Pancreas (tissue), 10 donors: ENCODE measurements at regions not wholly inside any gene's neighbourhood (a gene's known extent, or its start where the extent isn't known, plus 50 kb on each side); places are given as distances from the start of the nearest gene placed in this dataset.

Experiments
- ATAC-seq, 4 donors: fragments of 200-7000 bp; cut with Tn5 transposase; one replicate each; pipeline versions ENCODE4 v1.8.0 to v1.9.1; 2020; ENCODE audit warnings: mild to moderate bottlenecking in 4 of 4, moderate library complexity in 4 of 4
- DNase-seq, 6 donors: peaks; one replicate each; pipeline ENCODE4 v3.0.0-alpha.2; 2020
- FAIRE-seq: peaks from 2 replicates; lab custom pipeline; 2012; peaks lifted over from hg19 to GRCh38; lab: Jason Lieb, UNC
- H3K27ac ChIP-seq, 4 donors: fragments of 200-600 bp; sonication (generic); 1 replicate in 3 of 4; 2 replicates in 1 of 4; pipeline versions ENCODE4 v1.5.0 to v1.8.0; 2020
- H3K27me3 ChIP-seq, 4 donors: fragments of 200-600 bp; one replicate each; pipeline ENCODE4 v1.8.0; 2021
- H3K36me3 ChIP-seq, 3 donors: fragments of 200-600 bp; sonication (generic) in 1 of 3; one replicate each; pipeline versions ENCODE4 v1.5.0 to v1.8.0; 2020 to 2021
- H3K4me1 ChIP-seq, 3 donors: fragments of 200-600 bp; one replicate each; pipeline ENCODE4 v1.8.0; 2021
- H3K4me3 ChIP-seq, 4 donors: fragments of 200-600 bp; sonication (generic) in 2 of 4; one replicate each; pipeline versions ENCODE4 v1.5.0 to v1.8.0; 2020 to 2021
- H3K9me3 ChIP-seq, 4 donors: fragments of 200-600 bp; one replicate each; pipeline ENCODE4 v1.8.0; 2021
- CTCF ChIP-seq, 4 donors: fragments of 200-600 bp; sonication (generic) in 3 of 4; IDR thresholded peaks; one replicate each; pipeline versions ENCODE4 v1.5.0 to v1.8.0; 2021; ENCODE audit warnings: antibody characterized with exemption in 4 of 4
- WGBS, 2 donors: extraction: QIAGEN DNeasy Blood & Tissue Kit; methylation state at CpG; one replicate each; pipeline ENCODE4 v1.1.7; 2013; 5-methylcytosine and 5-hydroxymethylcytosine counted together
- intact Hi-C, 3 donors: fragments of 100-400 bp; cut with DNase I; formaldehyde crosslinking; loops; one replicate each; pipeline versions ENCODE4 v1.11.1 to v1.14.2; 2022
- donor health status: healthy with polysubstance abuse.
- donor health status: DM: no; HTN: no; CAD: no; lungs with moderate emphysema.
- donor health status: DM: no; HTN: no; CAD: no.
- donor health status: control.
- donor health status: control.
- donor health status: Bipolar disorder and iron deficiency.
- donor health status: DM: yes; HTN: yes; CAD: no.
- donor health status: DM: no; HTN: no; CAD: no.
- donor health status: DM: no; HTN: no; CAD: no.
- donor health status: DM: yes; HTN: yes; CAD: no.

GRCh38 chr4:3368841-3369760, 72.7 kb upstream of the HGFAC start:
- Histone ChIP-seq H3K36me3 (no peaks in the 10 kb centered on the region), H3K27ac (no peak overlapping the region), H3K4me1 (peaks cover 0 to 4% (median 0%) of the 10 kb centered on the region in 3 donors), H3K27me3 (no peaks in the 10 kb centered on the region), H3K9me3 (no peaks in the 10 kb centered on the region), H3K4me3 (no peak overlapping the region)
- TF ChIP-seq CTCF (IDR thresholded peaks at IDR 0.05), result no peak
- no peak for FAIRE-seq
- WGBS, 2 donors, result 71 to 74% methylated on average over 20 of the region's 20 CpGs
- peak in 1 of 4 donors; percentile 18 for ATAC-seq
- intact Hi-C loops, result loop anchor here in 1 of 3 donors (10.0 kb wide), 1 partner anchor 56 kb away; no protein-coding TSS in a partner anchor
- no peak for DNase-seq

GRCh38 chr4:3369781-3370674, 71.7 kb upstream of the HGFAC start:
- TF ChIP-seq CTCF (IDR thresholded peaks at IDR 0.05), result no peak
- 76 to 79% methylated on average over 33 of the region's 33 CpGs for WGBS, 2 donors
- intact Hi-C loops, result loop anchor here in 1 of 3 donors (10.0 kb wide), 1 partner anchor 55 kb away; no protein-coding TSS in a partner anchor
- peaks cover 0 to 4% (median 0%) of the 10 kb centered on the region in 3 donors for H3K4me1 ChIP-seq
- peak overlapping the region in 1 of 4 donors; percentile 19 for H3K27ac ChIP-seq
- DNase-seq, result no peak
- peak in 2 of 4 donors; percentile 39 to 46 for ATAC-seq
- peak overlapping the region in 1 of 4 donors; percentile 20 for H3K4me3 ChIP-seq
- FAIRE-seq, result no peak
- H3K9me3 ChIP-seq, result no peaks in the 10 kb centered on the region
- H3K36me3 ChIP-seq, result no peaks in the 10 kb centered on the region
- H3K27me3 ChIP-seq, result no peaks in the 10 kb centered on the region

- TF ChIP-seq CTCF (IDR thresholded peaks at IDR 0.05), result no peak
- H3K36me3 ChIP-seq, result no peaks in the 10 kb centered on the region
- ATAC-seq (no peak), FAIRE-seq (no peak), DNase-seq (no peak)
- WGBS, 2 donors, result 74 to 76% methylated on average over 34 of the region's 34 CpGs
- intact Hi-C loops, result no loop called here
- no peak overlapping the region for H3K27ac ChIP-seq
- no peaks in the 10 kb centered on the region for H3K9me3 ChIP-seq
- H3K4me1 ChIP-seq, result peaks cover 0 to 4% (median 0%) of the 10 kb centered on the region in 3 donors
- no peaks in the 10 kb centered on the region for H3K27me3 ChIP-seq
- no peak overlapping the region for H3K4me3 ChIP-seq
Observed at GRCh38 chr4:3371033-3372001, 70.5 kb upstream of the HGFAC start.

GRCh38 chr4:3372264-3372932, 69.4 kb upstream of the HGFAC start:
- FAIRE-seq, result no peak
- H3K4me3 ChIP-seq, result no peak overlapping the region
- no peaks in the 10 kb centered on the region for H3K36me3 ChIP-seq
- peaks cover 0 to 4% (median 0%) of the 10 kb centered on the region in 3 donors for H3K4me1 ChIP-seq
- no peaks in the 10 kb centered on the region for H3K9me3 ChIP-seq
- 84 to 86% methylated on average over 23 of the region's 23 CpGs for WGBS, 2 donors
- H3K27me3 ChIP-seq, result no peaks in the 10 kb centered on the region
- ATAC-seq, result peak in 1 of 4 donors; percentile 5
- no peak for TF ChIP-seq CTCF (IDR thresholded peaks at IDR 0.05)
- intact Hi-C loops, result no loop called here
- DNase-seq, result no peak
- peak overlapping the region in 1 of 4 donors; percentile 15 for H3K27ac ChIP-seq
